Dermis microvascular lymphatic vessel endothelial cell (primary cell): ENCODE measurements at regions not wholly inside any gene's neighbourhood (a gene's known extent, or its start where the extent isn't known, plus 50 kb on each side); places are given as distances from the start of the nearest gene placed in this dataset.

ENCODE experiments used
- DNase-seq, 2 donors: peaks; one replicate each; pipeline versions ENCODE4 v3.0.0 to v3.0.0-alpha.2; 2010; ENCODE audit warnings: low read depth in 2 of 2

DNA sequence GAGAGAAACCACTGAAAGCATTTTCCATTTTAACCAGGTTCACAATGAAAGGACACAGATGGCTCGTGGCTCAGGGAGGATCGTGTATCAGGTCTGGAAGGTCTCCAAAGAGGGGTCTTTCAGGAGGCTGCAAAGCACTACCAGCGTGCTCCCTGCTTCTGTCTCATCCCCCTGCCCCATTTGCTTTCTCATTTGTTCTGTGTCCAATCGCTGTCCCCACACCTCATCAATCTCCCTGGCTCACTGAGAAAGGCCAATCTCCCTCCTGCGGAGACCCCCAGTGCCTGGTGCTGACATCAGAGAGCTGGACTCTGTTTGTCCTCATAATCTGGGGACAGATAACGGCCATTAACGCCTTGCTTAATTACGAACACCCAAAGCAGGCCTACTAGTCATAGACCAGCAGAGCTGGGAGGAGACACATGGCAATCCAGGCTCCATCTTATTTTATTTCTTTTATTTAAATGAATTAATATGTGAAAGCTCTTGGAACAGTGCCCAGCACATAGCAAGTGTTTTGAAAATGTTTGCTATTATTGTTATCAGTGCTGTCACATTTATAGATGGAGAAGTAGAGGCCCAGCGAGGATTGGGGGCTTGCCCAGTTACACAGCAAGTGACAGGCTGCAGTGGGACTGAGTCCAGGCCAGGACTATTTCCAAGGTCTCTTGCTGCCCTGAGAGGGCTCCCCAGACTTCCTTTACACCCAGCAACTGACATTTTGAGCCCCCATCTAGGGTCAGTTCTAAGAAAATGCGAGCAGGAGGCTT is 341.0 kb upstream of the USP24 start:
- no peak for DNase-seq

DNA sequence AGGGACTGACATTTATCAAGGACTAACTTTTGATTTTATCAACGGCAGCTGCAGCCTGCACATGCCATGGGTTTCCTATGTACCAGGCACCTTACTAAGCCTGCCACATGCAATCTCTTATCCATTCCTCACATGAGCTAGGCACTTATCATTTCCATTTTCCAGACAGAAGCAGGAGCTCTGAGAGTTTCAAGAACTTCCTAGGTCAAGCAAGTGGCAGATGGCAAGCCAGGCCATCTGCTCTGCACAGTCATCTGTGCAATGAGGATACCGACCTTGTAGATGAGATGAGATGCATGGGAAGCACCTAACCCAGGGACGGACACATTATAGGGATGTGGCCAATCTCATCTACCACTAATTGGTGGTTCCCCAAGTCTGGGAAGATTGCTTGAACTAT is 339.4 kb upstream of the USP24 start:
- DNase-seq = no peak

- DNase-seq = no peak
Observed at GRCh38 chr1:55552636-55553035, 337.5 kb upstream of the USP24 start.

DNA sequence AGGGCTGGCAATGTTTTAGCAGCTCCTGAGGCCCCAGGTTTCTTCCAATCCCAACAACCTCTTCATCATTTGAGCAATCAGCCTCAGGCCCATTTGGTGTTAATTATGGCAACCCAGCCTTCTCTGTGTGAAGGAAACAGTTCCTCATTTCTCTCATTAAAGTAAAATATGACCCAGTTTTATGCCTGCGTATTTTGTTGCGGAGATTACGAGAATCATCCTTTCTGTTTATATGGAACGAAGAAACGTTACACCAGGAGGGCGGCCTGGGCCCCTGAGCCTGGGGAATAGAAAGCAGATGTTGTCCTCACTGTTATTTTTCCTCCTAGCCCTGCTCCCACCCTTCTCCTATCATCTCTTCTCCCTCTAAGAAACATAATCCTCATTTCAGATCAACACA is 332.2 kb upstream of the USP24 start:
- DNase-seq = no peak

- DNase-seq = no peak
Observed at GRCh38 chr1:55546553-55546952, 331.4 kb upstream of the USP24 start.

DNA sequence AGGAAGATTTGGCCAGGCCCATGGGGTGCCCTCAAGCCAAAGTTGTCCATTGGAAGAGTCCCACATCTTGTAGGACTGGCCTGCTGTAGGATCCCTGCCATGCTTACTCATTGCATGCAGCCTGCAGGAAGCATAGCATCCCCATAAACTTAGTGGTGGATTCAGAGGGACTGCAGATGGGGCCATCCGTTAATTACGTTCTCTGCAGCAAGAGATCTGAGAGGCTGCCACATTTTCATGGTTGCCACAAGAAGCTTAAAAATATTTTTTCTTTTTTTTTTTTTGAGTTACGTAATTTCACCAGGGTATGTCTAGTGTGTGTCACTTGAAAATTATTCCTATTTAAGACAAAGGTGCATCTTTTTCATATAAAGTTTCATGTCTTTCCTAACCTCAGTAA is 329.7 kb upstream of the USP24 start:
- DNase-seq = no peak

GRCh38 chr1:55542901-55543504 is 327.8 kb upstream of the USP24 start:
- DNase-seq = no peak

GRCh38 chr1:55541296-55541695 is 326.1 kb upstream of the USP24 start:
- no peak for DNase-seq

DNA sequence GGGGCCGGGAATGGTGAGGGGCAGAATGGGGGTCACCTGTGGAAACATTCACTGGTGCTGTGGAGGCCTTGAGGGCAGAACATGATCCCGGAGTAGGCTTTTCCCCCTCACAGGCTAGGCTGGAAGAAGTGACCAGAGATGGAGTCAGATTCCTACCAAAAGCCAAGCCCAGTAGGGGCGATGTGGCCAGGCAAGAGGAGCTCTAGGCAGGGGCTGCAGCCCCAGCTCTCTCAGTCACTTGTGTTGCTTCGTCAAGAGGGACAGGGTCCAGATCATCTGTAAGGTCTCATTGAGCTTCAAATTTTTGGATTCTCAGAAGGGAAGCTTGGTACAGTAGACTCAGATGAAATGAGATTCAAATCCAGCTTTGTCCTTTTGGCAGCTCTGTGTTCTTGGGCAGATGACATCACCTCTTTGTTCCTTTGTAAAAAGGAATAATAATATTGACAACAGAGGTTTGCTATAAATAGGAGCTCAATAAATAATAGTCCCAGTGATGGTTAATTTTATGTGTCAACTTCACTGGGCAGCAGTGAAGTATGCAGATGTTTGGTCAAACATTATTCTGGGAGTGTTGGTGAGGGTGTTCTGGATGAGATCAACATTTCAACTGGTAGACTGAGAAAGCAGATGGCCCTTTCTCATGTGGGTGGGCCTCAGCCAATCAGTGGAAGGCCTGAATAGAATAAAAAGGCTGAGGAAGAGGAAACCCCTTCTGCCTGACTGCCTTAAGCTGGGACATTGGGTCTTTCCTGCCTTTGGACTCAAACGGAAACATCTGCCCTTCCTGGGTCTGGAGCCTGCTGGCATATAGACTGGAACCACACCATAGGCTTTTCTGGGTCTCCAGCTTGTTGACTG is 324.7 kb upstream of the USP24 start:
- peak in 1 of 2 donors; percentile 3 for DNase-seq

- DNase-seq = no peak
Observed at GRCh38 chr1:55538428-55538827, 323.3 kb upstream of the USP24 start.

GRCh38 chr1:55536545-55536865 is 321.3 kb upstream of the USP24 start:
- no peak for DNase-seq

DNA sequence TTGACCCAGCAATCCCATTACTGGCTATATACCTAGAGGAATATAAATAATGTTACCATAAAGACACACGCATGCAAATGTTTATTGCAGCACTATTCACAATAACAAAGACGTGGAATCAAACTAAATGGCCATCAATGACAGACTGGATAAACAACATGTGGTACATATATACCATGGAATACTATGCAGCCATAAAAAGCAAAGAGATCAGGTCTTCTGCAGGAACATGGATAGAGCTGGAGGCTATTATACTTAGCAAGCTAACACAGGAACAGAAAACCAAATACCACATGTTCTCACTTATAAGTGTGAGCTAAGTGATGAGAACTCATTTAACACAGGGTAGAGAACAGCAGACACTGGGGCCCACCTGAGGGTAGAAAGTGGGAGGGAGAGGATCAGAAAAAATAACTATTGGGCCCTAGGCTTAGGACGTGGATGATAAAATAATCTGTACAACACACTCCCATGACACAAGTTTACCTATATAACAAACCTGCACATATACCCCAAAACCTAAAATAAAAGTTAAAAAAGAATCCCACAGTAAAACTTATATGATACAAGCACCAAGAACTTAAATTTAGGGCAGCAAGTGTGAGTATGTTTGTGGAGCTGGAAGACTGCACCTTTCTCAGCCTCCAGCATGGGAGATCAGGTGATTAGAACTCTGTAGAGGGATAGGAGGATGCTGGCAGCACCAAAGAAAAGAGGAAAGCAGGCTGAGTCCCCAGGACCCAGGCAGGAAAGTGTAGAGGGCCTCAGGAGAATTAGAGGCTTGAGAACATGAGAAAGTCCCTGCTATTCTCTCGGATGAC is 320.8 kb upstream of the USP24 start:
- no peak for DNase-seq

DNA sequence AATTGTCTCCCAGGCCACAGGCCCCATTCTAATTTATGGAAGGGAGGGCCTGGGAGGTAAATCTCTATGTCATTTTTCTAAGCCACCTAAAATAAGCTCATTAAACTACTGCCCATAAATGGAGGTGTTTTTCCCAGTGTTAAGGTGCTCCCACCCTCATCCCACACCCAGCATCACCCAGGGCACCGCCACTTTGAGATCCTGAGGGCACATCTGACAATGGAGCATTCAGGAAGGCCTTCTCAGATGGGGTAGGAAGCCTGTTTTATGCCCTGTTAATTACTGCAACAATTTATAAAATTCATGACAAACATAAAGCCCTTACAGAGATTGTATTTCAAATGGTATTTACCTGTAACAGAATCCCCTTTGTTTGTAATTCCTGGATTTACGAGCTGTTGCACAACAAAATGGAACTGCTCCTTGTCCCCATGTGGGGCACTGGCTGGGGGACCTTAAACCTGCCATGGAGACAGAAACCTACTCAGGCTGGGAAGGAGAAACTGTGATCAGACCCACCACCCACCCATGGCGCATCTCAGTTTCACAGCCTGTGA is 319.5 kb upstream of the USP24 start:
- DNase-seq = no peak

GRCh38 chr1:55531644-55532043 is 316.5 kb upstream of the USP24 start:
- no peak for DNase-seq

DNA sequence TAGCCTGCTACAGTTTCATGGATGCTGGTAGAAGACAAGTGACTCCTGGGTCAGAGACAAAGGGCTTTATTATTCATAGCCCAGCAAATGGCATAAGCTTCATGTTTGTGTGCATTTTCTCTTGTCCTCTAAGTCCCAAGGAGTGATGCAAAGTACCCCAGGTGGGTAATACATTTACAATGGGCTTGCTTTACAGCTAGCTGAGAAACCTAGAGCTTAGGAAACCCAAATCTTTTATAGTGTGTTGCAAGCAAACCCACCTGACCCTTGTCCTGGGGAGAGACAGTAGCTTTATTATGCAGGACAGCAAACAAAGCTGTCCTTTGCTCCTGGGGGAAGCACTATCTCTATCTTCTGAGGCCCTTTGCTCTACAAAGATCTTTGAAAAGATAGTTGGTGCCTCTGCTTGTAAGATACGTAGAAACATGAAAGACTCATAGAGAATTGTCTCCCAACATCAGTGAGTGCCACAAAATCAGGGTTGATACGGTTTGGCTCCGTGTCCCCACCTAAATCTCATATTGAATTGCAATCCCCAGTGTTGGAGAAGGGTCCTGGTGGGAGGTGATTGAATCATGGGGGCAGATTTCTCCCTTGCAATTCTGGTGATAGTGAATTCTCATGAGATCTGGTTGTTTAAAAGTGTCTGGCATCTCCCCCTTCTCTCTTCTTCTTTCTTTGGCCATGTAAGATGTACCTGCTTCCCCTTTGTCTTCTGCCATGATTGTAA is 315.8 kb upstream of the USP24 start:
- DNase-seq = no peak

GRCh38 chr1:55529017-55529416 is 313.9 kb upstream of the USP24 start:
- DNase-seq = no peak

GRCh38 chr1:55527831-55528230 is 312.7 kb upstream of the USP24 start:
- no peak for DNase-seq

GRCh38 chr1:55526716-55527115 is 311.6 kb upstream of the USP24 start:
- no peak for DNase-seq

DNA sequence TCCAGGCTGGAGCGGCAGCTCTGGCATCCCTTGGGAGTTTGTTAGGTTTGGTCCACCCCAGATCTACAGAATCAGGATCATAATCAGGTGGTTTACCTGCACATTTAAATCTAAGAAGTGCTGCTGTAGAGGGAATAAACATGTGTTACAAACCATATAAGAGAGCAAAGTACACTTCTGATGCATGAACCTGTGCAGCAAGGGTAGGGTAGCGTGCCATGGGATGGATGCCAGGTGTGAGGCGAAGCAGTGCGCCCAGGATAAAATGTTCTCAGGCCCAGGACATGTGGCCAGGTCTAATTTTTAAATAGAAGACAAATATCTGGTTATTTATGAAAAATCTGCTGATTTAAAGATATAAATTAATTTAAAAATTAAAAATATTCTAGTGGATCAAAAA is 308.8 kb upstream of the USP24 start:
- DNase-seq = no peak

DNA sequence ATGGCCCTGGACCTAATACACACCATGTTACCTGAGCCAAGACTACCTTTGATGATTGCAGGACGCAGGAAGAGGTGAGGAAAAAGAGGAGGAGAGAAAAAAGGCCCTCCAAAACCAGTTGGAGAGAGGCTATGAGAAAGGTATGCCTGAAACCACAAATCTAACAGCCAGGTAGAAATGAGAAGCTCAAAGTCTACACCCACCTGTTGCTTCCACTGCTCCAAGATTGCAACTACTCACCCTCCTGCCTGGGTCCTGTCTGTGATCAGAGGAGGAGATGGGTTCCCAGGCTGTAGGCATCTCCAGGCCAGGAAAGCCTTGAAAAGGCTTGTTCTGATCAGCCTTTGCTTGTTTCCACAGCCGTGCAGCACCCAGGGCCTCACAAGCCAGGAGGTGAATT is 307.8 kb upstream of the USP24 start:
- DNase-seq = no peak

DNA sequence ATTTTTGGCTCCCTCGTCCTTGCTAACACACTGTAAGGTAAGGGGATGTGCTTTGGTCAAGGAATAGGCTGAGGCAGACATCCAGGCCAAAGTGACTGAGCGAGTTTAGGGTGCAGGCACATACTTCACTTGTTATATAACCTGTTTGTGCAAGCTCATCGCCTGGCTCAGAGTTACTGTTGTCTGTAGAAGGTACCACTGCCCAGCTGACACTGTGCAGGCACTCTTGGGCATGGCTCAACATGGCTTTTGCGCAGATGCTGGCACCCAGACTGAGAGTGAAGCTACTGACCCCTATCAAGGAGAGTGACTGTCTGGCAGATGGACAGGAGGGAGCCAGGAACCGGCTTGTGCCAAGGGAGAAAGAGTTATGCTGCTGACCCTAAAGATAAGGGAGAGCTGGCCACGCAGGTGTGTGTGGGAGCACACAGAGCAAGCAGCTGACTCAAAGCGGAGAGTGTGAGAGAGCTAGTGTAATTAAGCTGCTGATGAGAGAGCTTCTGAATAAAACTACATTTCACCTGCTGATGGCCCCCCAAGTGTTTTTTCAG is 307.3 kb upstream of the USP24 start:
- DNase-seq = no peak
